ENCODE measurements at regions not wholly inside any gene's neighbourhood (a gene's known extent, or its start where the extent isn't known, plus 50 kb on each side); places are given as distances from the start of the nearest gene placed in this dataset.
"Not testable (repeated sequence)": the region's sequence is repeated elsewhere in the genome, so short reads cannot be mapped to it uniquely, and the experiment has no call there.

DNA sequence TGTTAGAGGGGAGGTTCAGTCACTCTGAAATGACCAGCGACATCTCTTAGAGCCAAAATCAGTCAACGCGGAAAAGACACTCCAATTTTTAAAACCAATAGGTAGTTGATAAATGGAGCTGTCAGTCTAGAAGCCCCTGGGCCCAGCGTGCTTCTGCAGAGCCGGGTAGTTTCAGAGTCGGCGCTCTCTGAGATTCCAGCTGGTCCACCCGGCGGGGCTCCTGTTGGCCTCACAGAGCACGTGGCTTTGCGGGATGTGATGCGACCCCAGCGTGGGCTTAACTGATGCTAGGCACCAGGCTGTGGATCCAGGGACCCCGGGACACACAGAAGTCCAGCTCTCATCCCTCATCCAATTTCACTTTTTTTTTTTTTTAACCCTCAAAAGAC lies 245.9 kb downstream of the BCL2L11 start:
- not testable (repeated sequence) for H3K36me3 ChIP-seq (ENCODE audit: control insufficient read depth, insufficient read depth, low read length); H3K4me3 ChIP-seq (ENCODE audit: low read depth, low read length); DNase-seq (ENCODE audit: low read depth); H3K27me3 ChIP-seq (ENCODE audit: control insufficient read depth, insufficient read depth, low read length)

GRCh38 chr2:111367080-111367479 lies 246.4 kb downstream of the BCL2L11 start:
- not testable (repeated sequence) for DNase-seq (ENCODE audit: low read depth); H3K4me3 ChIP-seq (ENCODE audit: low read depth, low read length); H3K36me3 ChIP-seq (ENCODE audit: control insufficient read depth, insufficient read depth, low read length); H3K27me3 ChIP-seq (ENCODE audit: control insufficient read depth, insufficient read depth, low read length)

- H3K4me3 ChIP-seq (ENCODE audit: low read depth, low read length); H3K36me3 ChIP-seq (ENCODE audit: control insufficient read depth, insufficient read depth, low read length); H3K27me3 ChIP-seq (ENCODE audit: control insufficient read depth, insufficient read depth, low read length): not testable (repeated sequence)
- DNase-seq (ENCODE audit: low read depth): peak; percentile 54
Observed at GRCh38 chr2:111367871-111368270, 247.2 kb downstream of the BCL2L11 start.

DNA sequence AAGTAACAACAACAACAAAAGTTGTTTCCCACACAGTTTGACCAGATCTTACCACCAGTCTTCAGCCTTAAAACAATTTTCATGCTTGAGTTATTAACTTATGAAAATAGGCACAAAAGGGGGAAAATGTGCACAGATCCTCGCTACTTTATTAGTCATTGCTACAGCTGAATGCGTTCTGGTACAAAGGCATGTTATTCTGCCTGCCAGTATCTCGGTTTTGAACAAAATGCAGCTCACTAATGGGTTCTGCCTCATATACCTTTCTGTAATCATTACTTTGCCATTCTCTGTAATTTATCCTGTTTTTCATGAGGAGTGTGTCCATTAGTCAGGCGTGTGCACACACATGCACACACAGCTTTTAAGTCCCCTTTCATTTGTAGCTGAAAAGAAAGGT lies 247.6 kb downstream of the BCL2L11 start:
- H3K4me3 ChIP-seq (ENCODE audit: low read depth, low read length); H3K27me3 ChIP-seq (ENCODE audit: control insufficient read depth, insufficient read depth, low read length); DNase-seq (ENCODE audit: low read depth): not testable (repeated sequence)

DNA sequence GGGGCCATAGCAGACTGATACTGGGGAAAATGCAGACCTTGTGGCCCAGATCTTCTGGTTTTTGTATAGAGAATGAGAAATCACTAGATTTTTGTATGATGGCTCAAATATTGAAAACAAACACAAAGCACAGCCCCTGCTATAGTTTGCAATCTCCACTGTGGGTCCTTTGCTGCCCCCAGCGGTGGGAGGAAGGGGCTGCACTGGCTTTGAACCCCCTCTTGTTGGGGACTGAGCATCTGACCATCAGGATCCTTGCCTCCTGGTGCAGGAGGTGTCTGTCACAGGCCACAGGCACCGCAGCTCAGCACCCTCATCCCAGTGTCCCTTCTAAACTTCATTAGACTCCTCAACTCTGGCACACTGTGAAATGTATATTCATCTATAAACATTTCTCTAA lies 252.3 kb downstream of the BCL2L11 start:
- H3K27me3 ChIP-seq (ENCODE audit: control insufficient read depth, insufficient read depth, low read length); H3K36me3 ChIP-seq (ENCODE audit: control insufficient read depth, insufficient read depth, low read length): not testable (repeated sequence)

More for the DNA sequence above, 247.6 kb downstream of the BCL2L11 start:
- H3K36me3 ChIP-seq (ENCODE audit: control insufficient read depth, insufficient read depth, low read length): not testable (repeated sequence)

GRCh38 chr2:111373989-111374388 lies 253.3 kb downstream of the BCL2L11 start:
- not testable (repeated sequence) for H3K4me3 ChIP-seq (ENCODE audit: low read depth, low read length); DNase-seq (ENCODE audit: low read depth); H3K36me3 ChIP-seq (ENCODE audit: control insufficient read depth, insufficient read depth, low read length); H3K27me3 ChIP-seq (ENCODE audit: control insufficient read depth, insufficient read depth, low read length)

More for the DNA sequence above, 252.3 kb downstream of the BCL2L11 start:
- DNase-seq (ENCODE audit: low read depth); H3K4me3 ChIP-seq (ENCODE audit: low read depth, low read length): not testable (repeated sequence)

GRCh38 chr2:111374734-111375133 lies 254.0 kb downstream of the BCL2L11 start:
- not testable (repeated sequence) for H3K4me3 ChIP-seq (ENCODE audit: low read depth, low read length); DNase-seq (ENCODE audit: low read depth); H3K27me3 ChIP-seq (ENCODE audit: control insufficient read depth, insufficient read depth, low read length); H3K36me3 ChIP-seq (ENCODE audit: control insufficient read depth, insufficient read depth, low read length)

- not testable (repeated sequence) for H3K4me3 ChIP-seq (ENCODE audit: low read depth, low read length); H3K27me3 ChIP-seq (ENCODE audit: control insufficient read depth, insufficient read depth, low read length); H3K36me3 ChIP-seq (ENCODE audit: control insufficient read depth, insufficient read depth, low read length); DNase-seq (ENCODE audit: low read depth)
Observed at GRCh38 chr2:111375320-111375883, 254.7 kb downstream of the BCL2L11 start.

DNA sequence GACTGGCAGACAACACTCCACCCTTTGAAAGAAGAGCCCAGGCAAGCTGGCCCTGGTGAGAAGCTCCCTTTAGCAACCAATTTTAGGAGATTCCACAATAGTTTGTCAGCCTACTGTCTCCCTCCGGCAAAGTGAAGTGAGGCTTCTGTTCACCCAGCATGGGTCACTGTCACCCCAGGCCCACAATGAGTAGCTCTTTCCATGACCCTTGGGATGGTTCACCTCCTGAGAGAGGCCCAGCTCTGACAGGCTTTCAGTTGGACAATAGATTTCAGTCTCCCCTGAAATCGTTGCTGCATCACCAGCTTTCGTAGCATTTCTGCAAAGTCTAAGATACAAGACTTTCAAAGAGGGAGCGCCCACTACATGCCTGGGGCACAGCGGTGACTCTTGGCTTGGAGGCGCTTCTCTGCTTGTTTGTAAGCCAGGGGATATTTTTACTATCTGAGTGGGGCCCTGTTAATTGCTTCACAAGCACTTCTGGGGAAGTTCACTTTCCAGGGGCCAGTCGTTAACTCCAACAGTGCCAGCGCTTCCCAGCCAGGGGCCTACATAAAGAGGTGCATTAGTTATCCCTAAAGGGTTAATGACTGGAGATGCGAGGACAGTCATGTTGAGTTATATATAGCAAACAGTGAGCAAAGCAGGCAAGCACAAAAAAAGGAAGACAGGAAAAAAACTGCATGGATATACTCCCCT lies 255.7 kb downstream of the BCL2L11 start:
- not testable (repeated sequence) for DNase-seq (ENCODE audit: low read depth); H3K4me3 ChIP-seq (ENCODE audit: low read depth, low read length); H3K36me3 ChIP-seq (ENCODE audit: control insufficient read depth, insufficient read depth, low read length); H3K27me3 ChIP-seq (ENCODE audit: control insufficient read depth, insufficient read depth, low read length)

DNA sequence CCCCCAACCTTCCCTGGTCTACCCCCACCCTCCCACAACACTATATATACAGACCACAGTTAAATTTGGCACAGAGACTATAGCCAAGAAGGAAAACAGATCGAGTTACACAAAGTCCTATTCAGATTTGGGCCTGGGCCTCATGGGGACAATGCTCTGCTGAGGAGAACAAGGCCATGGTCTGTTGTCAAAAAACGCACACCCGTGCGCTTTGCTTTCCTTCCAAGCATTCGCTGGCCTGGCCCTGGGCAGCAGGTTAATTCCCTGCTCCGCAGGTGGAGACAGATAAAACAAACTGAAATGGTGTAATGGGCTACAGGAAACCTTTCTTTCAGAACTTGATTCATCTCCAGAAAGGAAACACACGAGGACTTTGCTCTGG lies 256.2 kb downstream of the BCL2L11 start:
- not testable (repeated sequence) for H3K4me3 ChIP-seq (ENCODE audit: low read depth, low read length)

GRCh38 chr2:111377386-111377959 lies 256.8 kb downstream of the BCL2L11 start:
- not testable (repeated sequence) for H3K36me3 ChIP-seq (ENCODE audit: control insufficient read depth, insufficient read depth, low read length); DNase-seq (ENCODE audit: low read depth); H3K4me3 ChIP-seq (ENCODE audit: low read depth, low read length); H3K27me3 ChIP-seq (ENCODE audit: control insufficient read depth, insufficient read depth, low read length)

More for the DNA sequence above, 256.2 kb downstream of the BCL2L11 start:
- not testable (repeated sequence) for DNase-seq (ENCODE audit: low read depth); H3K36me3 ChIP-seq (ENCODE audit: control insufficient read depth, insufficient read depth, low read length); H3K27me3 ChIP-seq (ENCODE audit: control insufficient read depth, insufficient read depth, low read length)

DNA sequence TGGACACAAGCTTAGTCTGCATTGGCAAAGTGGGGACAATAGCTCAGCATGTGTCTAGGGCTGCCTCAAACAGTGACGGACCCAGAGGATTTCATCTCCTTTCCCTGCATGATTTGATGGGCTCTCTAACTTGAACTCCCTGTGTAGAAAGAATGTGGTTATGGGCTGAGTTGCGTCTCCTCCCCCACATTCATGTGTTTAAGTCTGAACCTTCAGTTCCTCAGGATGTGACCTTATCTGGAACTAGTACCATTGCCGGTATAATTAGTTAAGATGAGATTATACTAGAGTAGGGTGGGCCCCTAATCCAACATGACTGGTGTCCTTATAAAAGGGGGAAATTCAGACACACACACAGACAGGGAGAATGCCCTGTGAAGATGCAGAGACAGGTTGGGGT lies 257.6 kb downstream of the BCL2L11 start:
- not testable (repeated sequence) for H3K4me3 ChIP-seq (ENCODE audit: low read depth, low read length); H3K36me3 ChIP-seq (ENCODE audit: control insufficient read depth, insufficient read depth, low read length); DNase-seq (ENCODE audit: low read depth); H3K27me3 ChIP-seq (ENCODE audit: control insufficient read depth, insufficient read depth, low read length)

DNA sequence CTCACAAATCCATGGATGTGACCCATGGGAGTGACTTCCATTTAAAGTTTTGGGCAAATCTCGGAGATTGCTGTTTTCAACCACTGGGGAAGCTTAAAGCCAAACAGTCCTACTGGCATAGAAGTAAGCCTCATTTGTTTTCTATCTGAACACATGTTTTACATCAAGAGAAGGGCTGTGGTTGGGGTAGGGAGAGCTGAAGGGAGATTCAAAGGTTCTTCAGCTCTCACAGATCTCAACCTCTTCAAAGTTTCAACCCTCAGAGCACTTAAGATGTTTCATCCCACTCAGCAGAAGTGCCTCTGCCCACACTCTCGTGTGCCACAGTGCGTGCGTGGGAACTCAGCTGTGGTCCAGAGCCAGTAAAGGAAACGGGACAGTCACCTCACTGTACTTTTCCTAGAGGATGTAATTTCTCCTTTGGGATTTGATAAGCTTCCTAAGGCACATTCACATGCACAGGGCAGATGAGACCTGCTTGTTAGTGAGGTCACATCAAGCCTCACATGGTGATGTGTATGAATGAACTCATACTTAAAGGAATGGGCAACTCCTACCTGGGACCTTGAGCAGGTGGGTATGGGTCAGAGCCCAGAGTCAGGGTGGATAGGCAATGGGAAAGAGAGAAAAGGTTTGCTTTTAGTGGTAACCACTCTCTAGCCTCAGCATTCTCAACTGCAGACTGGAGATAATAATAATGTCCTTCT lies 260.2 kb downstream of the BCL2L11 start:
- H3K27me3 ChIP-seq (ENCODE audit: control insufficient read depth, insufficient read depth, low read length); H3K36me3 ChIP-seq (ENCODE audit: control insufficient read depth, insufficient read depth, low read length); DNase-seq (ENCODE audit: low read depth); H3K4me3 ChIP-seq (ENCODE audit: low read depth, low read length): not testable (repeated sequence)

GRCh38 chr2:111381530-111382306 lies 261.0 kb downstream of the BCL2L11 start:
- not testable (repeated sequence) for H3K4me3 ChIP-seq (ENCODE audit: low read depth, low read length)

More at GRCh38 chr2:111381530-111382306, 261.0 kb downstream of the BCL2L11 start:
- H3K36me3 ChIP-seq (ENCODE audit: control insufficient read depth, insufficient read depth, low read length); H3K27me3 ChIP-seq (ENCODE audit: control insufficient read depth, insufficient read depth, low read length); DNase-seq (ENCODE audit: low read depth): not testable (repeated sequence)

Measured in kidney epithelial cell (primary cell).